ENCODE measurements at regions not wholly inside any gene's neighbourhood (a gene's known extent, or its start where the extent isn't known, plus 50 kb on each side); places are given as distances from the start of the nearest gene placed in this dataset.

DNA sequence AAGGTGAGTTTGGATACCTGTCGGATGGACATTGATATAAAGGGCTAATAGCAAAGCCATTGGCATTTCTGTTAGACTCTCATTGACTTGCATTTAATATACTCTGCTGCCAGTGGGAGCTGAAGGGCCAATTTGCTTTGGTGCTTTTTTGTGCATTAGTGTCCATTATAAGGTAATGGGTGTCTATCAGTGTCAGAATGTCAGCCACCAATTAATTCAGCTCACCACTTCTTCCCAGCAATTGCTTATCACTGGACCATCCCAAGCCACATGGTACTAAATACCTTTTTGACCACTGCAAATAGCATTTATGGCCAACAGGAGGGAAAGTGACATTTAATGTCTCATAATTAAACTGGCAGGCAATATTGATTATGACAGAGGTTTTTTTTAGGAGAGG lies 317.8 kb downstream of the TEX29 start:
- intact Hi-C loops (cut with DNase I) = no loop called here
- WGBS (ENCODE audit: insufficient coverage, low coverage, low lambda C conversion rate, missing lambda C conversion rate) = 50% methylated on average over 1 of the region's 1 CpG
- no peak for DNase-seq
- TF ChIP-seq, protein P1, sequence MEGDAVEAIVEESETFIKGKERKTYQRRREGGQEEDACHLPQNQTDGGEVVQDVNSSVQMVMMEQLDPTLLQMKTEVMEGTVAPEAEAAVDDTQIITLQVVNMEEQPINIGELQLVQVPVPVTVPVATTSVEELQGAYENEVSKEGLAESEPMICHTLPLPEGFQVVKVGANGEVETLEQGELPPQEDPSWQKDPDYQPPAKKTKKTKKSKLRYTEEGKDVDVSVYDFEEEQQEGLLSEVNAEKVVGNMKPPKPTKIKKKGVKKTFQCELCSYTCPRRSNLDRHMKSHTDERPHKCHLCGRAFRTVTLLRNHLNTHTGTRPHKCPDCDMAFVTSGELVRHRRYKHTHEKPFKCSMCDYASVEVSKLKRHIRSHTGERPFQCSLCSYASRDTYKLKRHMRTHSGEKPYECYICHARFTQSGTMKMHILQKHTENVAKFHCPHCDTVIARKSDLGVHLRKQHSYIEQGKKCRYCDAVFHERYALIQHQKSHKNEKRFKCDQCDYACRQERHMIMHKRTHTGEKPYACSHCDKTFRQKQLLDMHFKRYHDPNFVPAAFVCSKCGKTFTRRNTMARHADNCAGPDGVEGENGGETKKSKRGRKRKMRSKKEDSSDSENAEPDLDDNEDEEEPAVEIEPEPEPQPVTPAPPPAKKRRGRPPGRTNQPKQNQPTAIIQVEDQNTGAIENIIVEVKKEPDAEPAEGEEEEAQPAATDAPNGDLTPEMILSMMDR (IDR thresholded peaks at IDR 0.05) = no peak
- no peak for TF ChIP-seq POLR2A (IDR thresholded peaks at IDR 0.05)
- Histone ChIP-seq H3K4me3 (no peak overlapping the region), H3K27ac (no peak overlapping the region), H3K36me3 (no peaks in the 10 kb centered on the region), H3K9me3 (no peaks in the 10 kb centered on the region), H3K27me3 (no peaks in the 10 kb centered on the region), H3K4me1 (no peaks in the 10 kb centered on the region)
- no peak for ATAC-seq

DNA sequence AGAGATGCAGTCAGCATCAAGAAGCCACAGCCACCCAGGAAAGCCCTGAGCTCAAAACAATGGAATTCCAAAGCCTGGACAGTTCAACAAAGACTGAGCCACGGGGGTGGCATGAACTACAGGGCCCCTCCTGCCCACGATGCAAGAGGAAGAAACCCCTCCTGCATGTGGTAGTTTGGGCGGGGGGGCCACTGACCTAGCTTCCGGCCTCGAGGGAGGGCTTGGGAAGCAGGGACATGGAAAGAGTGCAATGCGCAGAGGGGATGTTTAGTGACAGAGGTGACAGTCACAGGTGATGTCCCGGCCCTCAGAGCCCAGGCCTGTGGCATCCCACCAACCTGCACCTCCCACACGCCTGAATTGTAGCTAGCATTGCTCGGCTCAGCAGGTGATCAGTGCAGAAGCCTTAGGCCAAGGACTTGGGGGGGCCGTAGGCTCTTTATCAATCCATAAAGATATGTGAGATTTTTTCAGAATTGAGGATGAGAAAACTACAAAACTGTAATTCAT lies 318.8 kb downstream of the TEX29 start:
- Histone ChIP-seq H3K9me3 (no peaks in the 10 kb centered on the region), H3K27me3 (no peaks in the 10 kb centered on the region), H3K4me1 (no peaks in the 10 kb centered on the region), H3K36me3 (no peaks in the 10 kb centered on the region), H3K27ac (no peak overlapping the region), H3K4me3 (no peak overlapping the region)
- TF ChIP-seq POLR2A (IDR thresholded peaks at IDR 0.05) = no peak
- TF ChIP-seq, protein P1 (IDR thresholded peaks at IDR 0.05) = no peak
- WGBS (ENCODE audit: insufficient coverage, low coverage, low lambda C conversion rate, missing lambda C conversion rate) = 62% methylated on average over 6 of the region's 10 CpGs
- ATAC-seq = no peak
- intact Hi-C loops (cut with DNase I) = no loop called here
- peak in 1 of 3 donors; percentile 31 for DNase-seq

DNA sequence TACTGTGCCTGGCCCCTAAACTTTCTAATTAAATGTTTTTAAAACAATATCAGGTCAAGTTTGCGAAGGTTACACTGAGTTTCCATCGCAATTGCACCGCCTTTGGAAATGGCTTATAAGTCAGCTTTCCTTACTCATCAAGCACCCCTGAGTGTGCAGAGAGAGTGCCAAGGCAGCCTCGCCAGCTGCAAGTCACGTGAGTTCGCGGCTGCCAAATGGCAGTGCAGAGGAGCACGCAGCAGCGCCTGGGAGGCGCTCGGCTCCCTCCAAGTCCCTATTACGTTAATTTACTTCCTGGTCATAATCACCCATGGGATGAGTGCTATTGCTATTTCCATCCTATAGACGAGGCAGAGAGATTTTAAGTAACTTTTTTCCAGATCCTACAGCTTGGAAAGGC lies 319.6 kb downstream of the TEX29 start:
- H3K36me3 ChIP-seq = no peaks in the 10 kb centered on the region
- H3K4me3 ChIP-seq = no peak overlapping the region
- 82% methylated on average over 6 of the region's 13 CpGs for WGBS (ENCODE audit: insufficient coverage, low coverage, low lambda C conversion rate, missing lambda C conversion rate)
- DNase-seq (peak in 1 of 3 donors; percentile 17), ATAC-seq (no peak)
- H3K27me3 ChIP-seq = no peaks in the 10 kb centered on the region
- no peak for TF ChIP-seq POLR2A (IDR thresholded peaks at IDR 0.05)
- TF ChIP-seq, protein P1 (IDR thresholded peaks at IDR 0.05) = no peak
- no peak overlapping the region for H3K27ac ChIP-seq
- H3K4me1 ChIP-seq = no peaks in the 10 kb centered on the region
- intact Hi-C loops (cut with DNase I) = no loop called here
- H3K9me3 ChIP-seq = no peaks in the 10 kb centered on the region

DNA sequence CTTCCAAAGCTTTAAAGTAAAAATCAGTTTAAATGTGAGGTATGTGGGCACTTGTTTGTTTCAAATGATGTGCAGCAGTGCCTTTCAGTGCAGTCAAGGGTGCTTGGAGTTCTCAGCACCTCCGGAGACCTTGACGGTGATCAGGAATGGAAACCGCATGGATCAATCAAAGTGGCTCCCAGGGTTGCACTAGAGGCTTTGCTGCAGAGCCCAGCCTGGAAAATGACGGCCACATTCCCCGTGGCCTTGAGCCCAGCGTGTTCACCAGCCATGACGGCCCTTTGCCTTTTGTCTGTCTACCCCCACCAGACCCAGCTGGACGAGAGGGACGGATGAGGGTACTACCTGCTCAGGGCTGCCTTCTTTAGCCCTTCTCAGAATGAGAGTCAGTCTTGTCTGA lies 320.0 kb downstream of the TEX29 start:
- TF ChIP-seq POLR2A (IDR thresholded peaks at IDR 0.05) = no peak
- TF ChIP-seq, protein P1 (IDR thresholded peaks at IDR 0.05) = no peak
- no peak for ATAC-seq
- Histone ChIP-seq H3K27ac (no peak overlapping the region), H3K36me3 (no peaks in the 10 kb centered on the region), H3K4me3 (no peak overlapping the region), H3K27me3 (no peaks in the 10 kb centered on the region), H3K9me3 (no peaks in the 10 kb centered on the region), H3K4me1 (no peaks in the 10 kb centered on the region)
- intact Hi-C loops (cut with DNase I) = no loop called here
- peak in 1 of 3 donors; percentile 28 for DNase-seq
- whole genome bisulfite sequencing (ENCODE audit: insufficient coverage, low coverage, low lambda C conversion rate, missing lambda C conversion rate) = 58% methylated on average over 9 of the region's 9 CpGs
